Ascending aorta (tissue), 2 donors: ENCODE measurements at regions not wholly inside any gene's neighbourhood (a gene's known extent, or its start where the extent isn't known, plus 50 kb on each side); places are given as distances from the start of the nearest gene placed in this dataset.
"Not testable (repeated sequence)": the region's sequence is repeated elsewhere in the genome, so short reads cannot be mapped to it uniquely, and the experiment has no call there.

Experiments used
- DNase-seq, 2 donors: peaks; one replicate each; pipeline ENCODE4 v3.0.0-alpha.2; 2019; ENCODE audit warnings: low spot score in 2 of 2
- H3K27ac ChIP-seq, 2 donors: fragments of 200-600 bp; sonication (generic); one replicate each; pipeline ENCODE4 v1.5.1; 2016 to 2017; ENCODE audit warnings: mild to moderate bottlenecking in 1 of 2
- H3K27me3 ChIP-seq: fragments of 200-600 bp; sonication (generic); one replicate; pipeline ENCODE4 v1.5.1; 2017
- H3K36me3 ChIP-seq, 2 donors: fragments of 200-600 bp; sonication (generic); one replicate each; pipeline ENCODE4 v1.5.1; 2016
- H3K4me1 ChIP-seq, 2 donors: fragments of 200-600 bp; sonication (generic); one replicate each; pipeline ENCODE4 v1.5.1; 2016 to 2017; ENCODE audit warnings: mild to moderate bottlenecking in 1 of 2
- H3K4me3 ChIP-seq, 2 donors: fragments of 200-600 bp; sonication (generic); one replicate each; pipeline ENCODE4 v1.5.1; 2016 to 2017; ENCODE audit warnings: mild to moderate bottlenecking in 1 of 2
- H3K9me3 ChIP-seq, 2 donors: fragments of 200-600 bp; sonication (generic); one replicate each; pipeline ENCODE4 v1.5.1; 2016
- intact Hi-C: fragments of 100-400 bp; cut with DNase I; formaldehyde crosslinking; loops from one replicate; pipeline ENCODE4 v1.15.1; 2023
- TF ChIP-seq, protein P1 (sequence below), 3 experiments: fragments of 200-600 bp in 2 of 3; fragments of 450-650 bp in 1 of 3; sonication (generic) in 2 of 3; IDR thresholded peaks; one replicate each; pipeline ENCODE4 v1.5.1; 2016 to 2019; ENCODE audit warnings: antibody characterized with exemption in 3 of 3, mild to moderate bottlenecking in 1 of 3, moderate library complexity in 1 of 3

DNA sequence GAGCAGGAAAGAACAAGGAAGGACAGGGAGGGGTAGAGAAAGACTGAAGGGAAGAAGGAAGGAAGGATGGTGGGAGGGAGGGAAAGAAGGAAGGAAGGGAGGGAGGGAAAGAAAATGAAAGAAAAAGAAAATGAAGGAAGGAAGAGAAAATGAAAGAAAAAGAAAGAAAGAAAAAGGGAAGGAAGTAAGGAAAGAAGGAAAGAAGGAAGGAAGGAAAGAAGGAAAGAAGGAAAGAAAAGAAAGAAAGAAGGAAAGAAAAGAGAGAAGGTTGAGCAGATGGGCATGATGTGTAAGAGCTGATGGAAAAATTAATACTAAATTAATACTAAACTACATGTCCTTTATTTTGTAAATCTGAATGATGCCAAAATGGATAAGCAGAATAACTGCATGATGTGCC lies 418.3 kb upstream of the CDIN1 start:
- no peak for DNase-seq
- H3K27ac ChIP-seq = no peak overlapping the region
- H3K27me3 ChIP-seq = no peaks in the 10 kb centered on the region
- intact Hi-C loops = no loop called here
- no peaks in the 10 kb centered on the region for H3K9me3 ChIP-seq
- TF ChIP-seq, protein P1, sequence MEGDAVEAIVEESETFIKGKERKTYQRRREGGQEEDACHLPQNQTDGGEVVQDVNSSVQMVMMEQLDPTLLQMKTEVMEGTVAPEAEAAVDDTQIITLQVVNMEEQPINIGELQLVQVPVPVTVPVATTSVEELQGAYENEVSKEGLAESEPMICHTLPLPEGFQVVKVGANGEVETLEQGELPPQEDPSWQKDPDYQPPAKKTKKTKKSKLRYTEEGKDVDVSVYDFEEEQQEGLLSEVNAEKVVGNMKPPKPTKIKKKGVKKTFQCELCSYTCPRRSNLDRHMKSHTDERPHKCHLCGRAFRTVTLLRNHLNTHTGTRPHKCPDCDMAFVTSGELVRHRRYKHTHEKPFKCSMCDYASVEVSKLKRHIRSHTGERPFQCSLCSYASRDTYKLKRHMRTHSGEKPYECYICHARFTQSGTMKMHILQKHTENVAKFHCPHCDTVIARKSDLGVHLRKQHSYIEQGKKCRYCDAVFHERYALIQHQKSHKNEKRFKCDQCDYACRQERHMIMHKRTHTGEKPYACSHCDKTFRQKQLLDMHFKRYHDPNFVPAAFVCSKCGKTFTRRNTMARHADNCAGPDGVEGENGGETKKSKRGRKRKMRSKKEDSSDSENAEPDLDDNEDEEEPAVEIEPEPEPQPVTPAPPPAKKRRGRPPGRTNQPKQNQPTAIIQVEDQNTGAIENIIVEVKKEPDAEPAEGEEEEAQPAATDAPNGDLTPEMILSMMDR (IDR thresholded peaks at IDR 0.05) = no peak
- no peaks in the 10 kb centered on the region for H3K4me1 ChIP-seq
- H3K4me3 ChIP-seq = no peak overlapping the region
- no peaks in the 10 kb centered on the region for H3K36me3 ChIP-seq

DNA sequence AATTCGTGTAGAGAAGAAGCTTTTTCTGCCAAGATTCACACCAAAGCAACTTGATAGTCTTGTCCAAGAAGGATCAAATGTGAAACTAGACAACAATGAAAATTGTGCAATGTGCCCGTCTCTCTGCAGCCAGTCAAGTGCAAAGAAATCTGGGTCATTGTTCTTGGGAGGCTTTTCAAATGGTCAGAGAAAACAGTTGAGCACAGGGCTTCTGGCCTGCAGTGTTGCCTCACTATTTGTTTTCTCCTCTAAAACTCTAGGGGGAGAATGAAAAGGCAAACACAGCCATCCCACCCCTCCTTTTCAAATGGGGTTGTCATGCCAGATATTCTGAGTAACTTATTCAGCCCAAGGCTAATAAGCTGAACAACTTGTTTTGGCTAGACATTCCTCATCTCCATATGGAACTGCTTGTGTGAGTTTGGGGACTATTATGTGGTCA lies 417.6 kb upstream of the CDIN1 start:
- TF ChIP-seq, protein P1 (IDR thresholded peaks at IDR 0.05) = no peak
- DNase-seq = no peak
- H3K4me1 ChIP-seq = no peaks in the 10 kb centered on the region
- intact Hi-C loops = no loop called here
- no peaks in the 10 kb centered on the region for H3K27me3 ChIP-seq
- no peaks in the 10 kb centered on the region for H3K36me3 ChIP-seq
- H3K4me3 ChIP-seq = no peak overlapping the region
- H3K27ac ChIP-seq = no peak overlapping the region
- no peaks in the 10 kb centered on the region for H3K9me3 ChIP-seq

DNA sequence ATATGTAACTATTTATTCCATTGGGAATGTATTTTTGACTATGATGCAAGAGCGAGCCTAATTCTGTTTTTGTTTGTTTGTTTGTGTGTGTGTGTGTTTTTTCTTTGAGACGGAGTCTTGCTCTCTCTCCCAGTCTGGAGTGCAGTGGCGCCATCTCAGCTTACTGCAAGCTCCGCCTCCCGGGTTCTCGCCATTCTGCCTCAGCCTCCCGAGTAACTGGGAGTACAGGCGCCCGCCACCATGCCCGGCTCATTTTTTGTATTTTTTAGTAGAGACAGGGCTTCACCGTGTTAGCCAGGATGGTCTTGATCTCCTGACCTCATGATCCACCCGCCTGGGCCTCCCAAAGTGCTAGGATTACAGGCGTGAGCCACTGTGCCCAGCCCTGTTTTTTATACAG lies 415.4 kb upstream of the CDIN1 start:
- H3K27me3 ChIP-seq, H3K4me1 ChIP-seq, intact Hi-C loops, H3K9me3 ChIP-seq, H3K4me3 ChIP-seq, DNase-seq, H3K27ac ChIP-seq, H3K36me3 ChIP-seq: not testable (repeated sequence)

DNA sequence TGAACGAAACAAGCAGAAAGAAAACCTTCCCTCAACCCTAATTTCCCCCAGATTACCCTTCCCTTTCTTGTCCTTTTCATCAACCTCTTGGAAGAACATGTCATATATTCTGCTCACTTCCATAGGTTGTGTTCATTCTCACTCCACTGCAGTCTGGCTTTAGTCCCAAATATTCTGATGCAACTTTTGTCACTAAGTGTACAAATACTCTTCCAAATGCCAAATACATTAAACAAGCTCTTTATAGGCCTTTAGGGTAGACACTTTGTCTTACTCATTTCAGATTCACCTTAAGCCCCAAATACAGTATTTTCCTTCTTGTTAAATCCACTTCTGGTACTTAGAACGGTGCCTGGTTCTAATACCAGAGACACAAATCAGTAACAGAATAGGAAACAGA lies 406.5 kb upstream of the CDIN1 start:
- H3K4me3 ChIP-seq = no peak overlapping the region
- H3K36me3 ChIP-seq = no peaks in the 10 kb centered on the region
- H3K27me3 ChIP-seq = no peaks in the 10 kb centered on the region
- DNase-seq = no peak
- H3K4me1 ChIP-seq = peaks cover 0 to 8% of the 10 kb centered on the region in 2 donors
- intact Hi-C loops = no loop called here
- TF ChIP-seq, protein P1 (IDR thresholded peaks at IDR 0.05) = no peak
- H3K27ac ChIP-seq = no peak overlapping the region
- no peaks in the 10 kb centered on the region for H3K9me3 ChIP-seq

DNA sequence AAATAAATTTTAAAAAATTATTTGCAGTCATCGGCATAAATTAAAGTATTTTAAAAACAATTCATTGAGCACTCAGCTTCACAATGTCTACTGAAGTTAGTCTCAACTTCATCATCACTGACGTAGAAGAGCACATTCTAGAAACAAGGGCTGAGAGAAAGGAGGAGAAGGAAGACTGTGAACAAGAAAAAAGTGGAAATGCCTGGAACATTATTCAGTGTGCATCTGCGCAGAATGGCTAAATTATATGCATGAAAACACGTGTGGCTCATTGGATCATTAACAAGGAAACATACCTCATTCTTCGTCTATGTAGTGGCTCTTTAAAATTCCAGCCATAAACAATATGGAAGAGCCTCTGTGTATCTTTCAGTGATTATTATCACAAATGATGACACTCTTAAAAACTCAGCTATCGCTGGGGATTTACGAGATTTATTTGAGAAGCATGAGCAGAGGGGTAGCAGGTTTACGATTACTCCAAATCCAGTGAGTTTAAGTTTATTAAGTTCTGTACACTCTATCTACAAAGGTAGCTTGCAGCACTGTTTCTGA lies 404.2 kb upstream of the CDIN1 start:
- Histone ChIP-seq H3K27me3 (no peaks in the 10 kb centered on the region), H3K9me3 (no peaks in the 10 kb centered on the region), H3K36me3 (no peaks in the 10 kb centered on the region), H3K4me1 (peaks cover 0 to 8% of the 10 kb centered on the region in 2 donors), H3K4me3 (no peak overlapping the region), H3K27ac (no peak overlapping the region)
- intact Hi-C loops = no loop called here
- TF ChIP-seq, protein P1 (IDR thresholded peaks at IDR 0.05) = no peak
- no peak for DNase-seq

DNA sequence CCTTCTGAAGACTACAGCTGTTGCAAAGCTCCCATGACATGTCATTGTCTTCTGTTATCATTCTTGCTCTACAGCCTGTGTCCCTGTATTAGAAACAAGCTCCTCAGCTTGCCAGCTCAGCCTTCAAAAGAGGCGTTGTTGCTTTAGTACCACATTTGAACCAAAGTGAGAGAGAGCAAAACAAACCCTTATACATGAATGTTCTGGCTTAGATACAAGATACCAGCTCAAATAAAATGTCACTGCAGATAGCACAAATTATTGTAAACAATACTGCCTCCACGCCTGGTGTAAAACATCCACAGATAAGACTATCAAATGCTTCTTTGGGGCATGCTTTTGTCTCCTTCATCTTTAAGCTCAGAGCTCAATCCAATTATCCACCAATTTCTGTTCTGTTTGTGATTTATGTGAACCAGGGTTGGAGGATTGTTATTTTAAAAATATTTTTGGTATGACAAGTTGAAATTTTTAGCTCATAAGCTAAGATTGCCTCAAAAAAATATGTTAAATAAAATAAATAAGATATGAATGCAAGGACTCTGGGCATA lies 403.6 kb upstream of the CDIN1 start:
- Histone ChIP-seq H3K4me1 (peaks cover 0 to 8% of the 10 kb centered on the region in 2 donors), H3K9me3 (no peaks in the 10 kb centered on the region), H3K36me3 (no peaks in the 10 kb centered on the region), H3K4me3 (no peak overlapping the region), H3K27me3 (no peaks in the 10 kb centered on the region), H3K27ac (no peak overlapping the region)
- TF ChIP-seq, protein P1 (IDR thresholded peaks at IDR 0.05) = no peak
- intact Hi-C loops = no loop called here
- no peak for DNase-seq
